Activated CD4-positive, alpha-beta T cell treated with anti-CD3 and anti-CD28 coated beads for 4 hours (primary cell): ENCODE measurements at regions not wholly inside any gene's neighbourhood (a gene's known extent, or its start where the extent isn't known, plus 50 kb on each side); places are given as distances from the start of the nearest gene placed in this dataset.

Experiments
- DNase-seq, 2 donors: peaks; one replicate each; pipeline ENCODE4 v3.0.0-alpha.2; 2020

GRCh38 chr9:28662675-28663074 is 1089.4 kb upstream of the C9orf72 start:
- DNase-seq: no peak

GRCh38 chr9:28668158-28668557 is 1094.9 kb upstream of the C9orf72 start:
- DNase-seq: no peak

- no peak for DNase-seq
Measured at GRCh38 chr9:28671000-28671399, 1097.7 kb upstream of the C9orf72 start.

- no peak for DNase-seq
Measured at GRCh38 chr9:28678097-28678496, 1104.8 kb upstream of the C9orf72 start.

- no peak for DNase-seq
Measured at GRCh38 chr9:28688172-28688571, 1114.9 kb upstream of the C9orf72 start.

- DNase-seq: no peak
Measured at GRCh38 chr9:28692012-28692411, 1118.7 kb upstream of the C9orf72 start.

GRCh38 chr9:28696960-28697359 is 1123.7 kb upstream of the C9orf72 start:
- no peak for DNase-seq

- no peak for DNase-seq
Measured at GRCh38 chr9:28699632-28700031, 1126.4 kb upstream of the C9orf72 start.

- no peak for DNase-seq
Measured at GRCh38 chr9:28707616-28708015, 1134.3 kb upstream of the C9orf72 start.

GRCh38 chr9:28714188-28714587 is 1140.9 kb upstream of the C9orf72 start:
- DNase-seq: no peak

GRCh38 chr9:28718226-28718625 is 1144.9 kb upstream of the C9orf72 start:
- DNase-seq: no peak

- no peak for DNase-seq
Measured at GRCh38 chr9:28720746-28721145, 1147.5 kb upstream of the C9orf72 start.

GRCh38 chr9:28730111-28730510 is 1156.8 kb upstream of the C9orf72 start:
- DNase-seq: no peak

- DNase-seq: no peak
Measured at GRCh38 chr9:28735738-28736342, 1162.6 kb upstream of the C9orf72 start.

- DNase-seq: no peak
Measured at GRCh38 chr9:28741459-28741858, 1168.2 kb upstream of the C9orf72 start.

- no peak for DNase-seq
Measured at GRCh38 chr9:28747351-28747985, 1174.2 kb upstream of the C9orf72 start.

- DNase-seq: no peak
Measured at GRCh38 chr9:28750136-28750535, 1176.9 kb upstream of the C9orf72 start.

- DNase-seq: no peak
Measured at GRCh38 chr9:28758341-28758740, 1185.1 kb upstream of the C9orf72 start.

GRCh38 chr9:28758971-28759370 is 1185.7 kb upstream of the C9orf72 start:
- DNase-seq: no peak

GRCh38 chr9:28762167-28762566 is 1188.9 kb upstream of the C9orf72 start:
- no peak for DNase-seq

GRCh38 chr9:28764532-28764931 is 1191.3 kb upstream of the C9orf72 start:
- DNase-seq: no peak

- no peak for DNase-seq
Measured at GRCh38 chr9:28770226-28770625, 1196.9 kb upstream of the C9orf72 start.

GRCh38 chr9:28770827-28771226 is 1197.5 kb upstream of the C9orf72 start:
- no peak for DNase-seq

- DNase-seq: no peak
Measured at GRCh38 chr9:28774433-28775235, 1201.4 kb upstream of the C9orf72 start.
